IMR-90 (cell line): ENCODE measurements at regions not wholly inside any gene's neighbourhood (a gene's known extent, or its start where the extent isn't known, plus 50 kb on each side); places are given as distances from the start of the nearest gene placed in this dataset.

Experiments
- ATAC-seq: fragments of 200-7000 bp; cut with Tn5 transposase; 2 replicates; pipeline ENCODE4 v1.9.1; 2020; ENCODE audit warnings: low read depth, mild to moderate bottlenecking, moderate library complexity
- BruUV-seq: library from RNA; stranded (reverse); fragments of 400-500 nt; replicated peaks from 2 replicates; lab custom pipeline; 2021; lab: Mats Ljungman, UMichigan
- CTCF ChIA-PET: fragments of 300-600 bp; formaldehyde crosslinking; extraction: SDS; loops from one replicate; lab custom pipeline; 2021; ENCODE audit warnings: antibody characterized with exemption; lab: Yijun Ruan, JAX
- POLR2A ChIA-PET: fragments of 300-600 bp; sonication (Branson Sonifier 250); formaldehyde crosslinking; loops from one replicate; lab custom pipeline; 2022; ENCODE audit warnings: antibody characterized with exemption; ENCODE audit not compliant: unreplicated experiment; lab: Charles Lee
- DNase-seq: peaks from one replicate; pipeline ENCODE4 v3.0.0; 2013
- H2AFZ ChIP-seq: replicated peaks from 2 replicates; pipeline ENCODE3; 2013; ENCODE audit warnings: low read length, mild to moderate bottlenecking; ENCODE audit not compliant: poor library complexity
- H2AK5ac ChIP-seq: 2 replicates; pipeline ENCODE4 v1.6.1; 2013; ENCODE audit warnings: low read depth, low read length, inconsistent platforms
- H2AK9ac ChIP-seq: replicated peaks from 2 replicates; pipeline ENCODE3; 2013; ENCODE audit warnings: mild to moderate bottlenecking, low read depth, low read length, moderate library complexity; ENCODE audit not compliant: poor library complexity
- H2BK120ac ChIP-seq: 2 replicates; pipeline ENCODE4 v1.6.1; 2013; ENCODE audit warnings: low read depth, low read length, inconsistent platforms
- H2BK15ac ChIP-seq: 3 replicates; pipeline ENCODE4 v1.6.1; 2013; ENCODE audit warnings: low read depth, low read length, inconsistent platforms
- H2BK20ac ChIP-seq: 2 replicates; pipeline ENCODE4 v1.6.1; 2013; ENCODE audit warnings: low read depth, mild to moderate bottlenecking, inconsistent platforms, low read length, moderate library complexity
- H2BK5ac ChIP-seq: 2 replicates; pipeline ENCODE4 v1.6.1; 2013; ENCODE audit warnings: mild to moderate bottlenecking, low read depth, low read length, inconsistent platforms; ENCODE audit not compliant: poor library complexity, severe bottlenecking
- H3K14ac ChIP-seq: replicated peaks from 2 replicates; pipeline ENCODE4 v1.6.1; 2013; ENCODE audit warnings: low read depth, low read length, inconsistent platforms
- H3K18ac ChIP-seq: 2 replicates; pipeline ENCODE4 v1.6.1; 2013; ENCODE audit warnings: low read depth, low read length, control low read depth
- H3K23ac ChIP-seq: 2 replicates; pipeline ENCODE4 v1.6.1; 2013; ENCODE audit warnings: low read depth, low read length, inconsistent platforms
- H3K27ac ChIP-seq: 2 replicates; pipeline ENCODE4 v1.5.1; 2013; ENCODE audit warnings: mild to moderate bottlenecking, control low read depth, low read length; ENCODE audit not compliant: insufficient read depth
- H3K27me3 ChIP-seq: 2 replicates; pipeline ENCODE4 v1.6.1; 2013; ENCODE audit warnings: low read length; ENCODE audit not compliant: control insufficient read depth, insufficient read depth
- H3K36me3 ChIP-seq: 2 replicates; pipeline ENCODE4 v1.6.1; 2013; ENCODE audit warnings: low read length, mixed read lengths; ENCODE audit not compliant: control insufficient read depth, insufficient read depth
- H3K4ac ChIP-seq: 2 replicates; pipeline ENCODE4 v1.6.1; 2013; ENCODE audit warnings: low read depth, low read length, inconsistent platforms
- H3K4me1 ChIP-seq: 2 replicates; pipeline ENCODE4 v1.6.1; 2013; ENCODE audit warnings: low read length, mixed read lengths; ENCODE audit not compliant: control insufficient read depth, insufficient read depth
- H3K4me2 ChIP-seq: 2 replicates; pipeline ENCODE4 v1.6.1; 2013; ENCODE audit warnings: low read depth, mild to moderate bottlenecking, control low read depth, low read length, moderate library complexity
- H3K4me3 ChIP-seq: 2 replicates; pipeline ENCODE4 v1.5.1; 2013; ENCODE audit warnings: low read depth, mild to moderate bottlenecking, control low read depth, low read length, moderate library complexity; ENCODE audit not compliant: insufficient read depth
- H3K56ac ChIP-seq: 2 replicates; pipeline ENCODE4 v1.6.1; 2013; ENCODE audit warnings: low read length, inconsistent platforms; ENCODE audit not compliant: insufficient read depth; ENCODE audit errors: extremely low read depth
- H3K79me1 ChIP-seq, 2 experiments: 2 replicates each; pipeline ENCODE4 v1.6.1; 2013; ENCODE audit warnings: low read length in 2 of 2, inconsistent platforms in 1 of 2, low read depth in 1 of 2
- H3K9ac ChIP-seq: 2 replicates; pipeline ENCODE4 v1.6.1; 2013; ENCODE audit warnings: low read depth, low read length, control low read depth
- H3K9me1 ChIP-seq: 2 replicates; pipeline ENCODE4 v1.6.1; 2013; ENCODE audit warnings: low read length, inconsistent platforms; ENCODE audit not compliant: insufficient read depth
- H3K9me3 ChIP-seq: 2 replicates; pipeline ENCODE4 v1.6.1; 2013; ENCODE audit warnings: low read length; ENCODE audit not compliant: control insufficient read depth, insufficient read depth
- H4K20me1 ChIP-seq: 2 replicates; pipeline ENCODE4 v1.6.1; 2013; ENCODE audit warnings: low read length, inconsistent platforms; ENCODE audit not compliant: insufficient read depth
- H4K5ac ChIP-seq: 2 replicates; pipeline ENCODE4 v1.6.1; 2013; ENCODE audit warnings: mild to moderate bottlenecking, low read depth, low read length, control low read depth
- H4K8ac ChIP-seq, 2 experiments: 2 replicates each; pipeline ENCODE4 v1.6.1; 2013; ENCODE audit warnings: low read depth in 2 of 2, low read length in 2 of 2, control low read depth in 1 of 2, inconsistent platforms in 1 of 2
- H4K91ac ChIP-seq: 2 replicates; pipeline ENCODE4 v1.6.1; 2013; ENCODE audit warnings: low read depth, low read length, inconsistent platforms; ENCODE audit not compliant: insufficient read depth
- CEBPB ChIP-seq: IDR thresholded peaks from 2 replicates; pipeline ENCODE4 v1.6.1; 2012; ENCODE audit warnings: low read depth, low read length, improper control_type of control experiment
- CHD1 ChIP-seq: IDR thresholded peaks from 2 replicates; pipeline ENCODE4 v1.6.1; 2012; ENCODE audit warnings: low read depth, low read length, improper control_type of control experiment
- MAFK ChIP-seq: IDR thresholded peaks from 2 replicates; pipeline ENCODE4 v1.6.1; 2012; ENCODE audit warnings: low read depth, low read length, improper control_type of control experiment
- MXI1 ChIP-seq: IDR thresholded peaks from 2 replicates; pipeline ENCODE4 v1.6.1; 2012; ENCODE audit warnings: low read depth, mild to moderate bottlenecking, low read length, moderate library complexity, borderline replicate concordance
- NFE2L2 ChIP-seq: fragments of 150-350 bp; IDR thresholded peaks from 2 replicates; pipeline ENCODE4 v1.6.1; 2016; ENCODE audit warnings: low read depth, mild to moderate bottlenecking, low read length
- POLR2A ChIP-seq: IDR thresholded peaks from 2 replicates; pipeline ENCODE4 v1.6.1; 2012; ENCODE audit warnings: mild to moderate bottlenecking, low read depth, low read length
- RAD21 ChIP-seq: IDR thresholded peaks from 2 replicates; pipeline ENCODE4 v1.6.1; 2012; ENCODE audit warnings: low read length, improper control_type of control experiment
- RCOR1 ChIP-seq: IDR thresholded peaks from 2 replicates; pipeline ENCODE4 v1.6.1; 2012; ENCODE audit warnings: mild to moderate bottlenecking, low read length, improper control_type of control experiment; ENCODE audit not compliant: insufficient replicate concordance
- RFX5 ChIP-seq: IDR thresholded peaks from 2 replicates; pipeline ENCODE4 v1.8.0; 2012; ENCODE audit warnings: low read depth, mild to moderate bottlenecking, low read length, moderate library complexity
- SMC3 ChIP-seq: fragments of 150-350 bp; IDR thresholded peaks from 2 replicates; pipeline ENCODE4 v1.6.1; 2016; ENCODE audit warnings: low read depth, mild to moderate bottlenecking, antibody characterized with exemption, low read length, moderate library complexity
- WGBS, 2 experiments: methylation state at CpG; one replicate each; pipeline versions ENCODE4 v1.1.5 to v1.1.7; 2013; ENCODE audit warnings: missing lambda C conversion rate in 2 of 2; ENCODE audit not compliant: insufficient read length in 1 of 2; ENCODE audit errors: extremely low coverage in 2 of 2; 5-methylcytosine and 5-hydroxymethylcytosine counted together
- dilution Hi-C: fragments of 300-500 bp; cut with HindIII; formaldehyde crosslinking; loops from one replicate; pipeline ENCODE4 v1.14.3; 2018; ENCODE audit warnings: low sequenced_read_pairs; ENCODE audit not compliant: unreplicated experiment
- in situ Hi-C: fragments of 300-500 bp; cut with MboI; formaldehyde crosslinking; loops from 3 replicates; pipeline ENCODE4 v1.14.3; 2019; ENCODE audit warnings: low sequenced_read_pairs, inconsistent platforms, mixed read lengths
- intact Hi-C: fragments of 100-400 bp; cut with micrococcal nuclease; formaldehyde crosslinking; loops from 2 replicates; pipeline ENCODE4 v1.10.0; 2022

- H3K4me1 ChIP-seq, result no peaks in the 10 kb centered on the region
- ChIA-PET CTCF (no interaction called here), POLR2A (no interaction called here)
- no TSS peak for BruUV-seq
- DNase-seq (no peak), ATAC-seq (no peak)
- H3K27me3 ChIP-seq, result no peaks in the 10 kb centered on the region
- dilution Hi-C loops, result no loop called here
- H2BK15ac ChIP-seq, result no peak overlapping the region
- TF ChIP-seq NFE2L2 (no peak), RCOR1 (no peak), CEBPB (no peak), RAD21 (no peak), RFX5 (no peak), CHD1 (no peak), MAFK (no peak), POLR2A (no peak), SMC3 (no peak), MXI1 (no peak)
- H3K18ac ChIP-seq, result no peak overlapping the region
- no peak overlapping the region for H2BK120ac ChIP-seq
- WGBS, 2 experiments, result 100% methylated on average over 1 of the region's 2 CpGs; no CpG with 5 or more reads in 1 of the 2 experiments
- H4K5ac ChIP-seq, result no peak overlapping the region
- no peak overlapping the region for H4K8ac ChIP-seq
- H4K91ac ChIP-seq, result no peak overlapping the region
- H2AK5ac ChIP-seq, result no peak overlapping the region
- in situ Hi-C loops, result no loop called here
- H3K79me1 ChIP-seq, result no peaks in the 10 kb centered on the region
- H3K9me3 ChIP-seq, result no peaks in the 10 kb centered on the region
- H2BK5ac ChIP-seq, result no peak overlapping the region
- H3K4me3 ChIP-seq, result no peak overlapping the region
- no peak overlapping the region for H3K9ac ChIP-seq
- H3K9me1 ChIP-seq, result no peaks in the 10 kb centered on the region
- no peak overlapping the region for H3K27ac ChIP-seq
- intact Hi-C loops, result no loop called here
- no peak overlapping the region for H3K4ac ChIP-seq
- no peaks in the 10 kb centered on the region for H4K20me1 ChIP-seq
- H2AFZ ChIP-seq, result no peak overlapping the region
- H2BK20ac ChIP-seq, result no peak overlapping the region
- H3K4me2 ChIP-seq, result no peak overlapping the region
- no peaks in the 10 kb centered on the region for H3K36me3 ChIP-seq
- no peak overlapping the region for H3K14ac ChIP-seq
- no peak overlapping the region for H3K23ac ChIP-seq
- H3K56ac ChIP-seq, result no peak overlapping the region
- H2AK9ac ChIP-seq, result no peak overlapping the region
Measured at GRCh38 chr2:220701115-220701514, 871.0 kb downstream of the EPHA4 start.
